ENCODE measurements at regions not wholly inside any gene's neighbourhood (a gene's known extent, or its start where the extent isn't known, plus 50 kb on each side); places are given as distances from the start of the nearest gene placed in this dataset.

DNA sequence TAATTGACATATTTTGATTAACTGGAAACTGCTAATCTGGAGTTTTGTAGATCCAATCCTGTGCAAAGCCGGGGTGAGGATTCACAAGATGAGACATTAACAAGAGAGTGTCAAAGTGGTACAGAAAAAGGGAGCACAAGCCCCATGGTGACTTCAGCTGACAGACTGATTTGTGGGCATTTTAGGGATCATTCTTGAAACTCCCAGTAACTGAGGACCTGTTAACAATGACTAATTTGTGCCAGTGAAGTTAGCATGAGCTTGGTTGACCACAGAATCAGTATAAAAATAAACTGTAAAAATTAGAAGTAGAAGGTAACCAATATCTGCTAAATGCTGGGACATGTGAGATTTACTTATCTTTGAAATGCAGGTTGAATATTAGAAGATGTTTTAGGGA lies 1578.3 kb downstream of the EFNA5 start:
- DNase-seq (ENCODE audit: low read depth, low spot score) (no peak), FAIRE-seq (no peak)
- ChIA-PET POLR2A (no interaction called here), CTCF (no interaction called here)
- no peak overlapping the region for H3K4me3 ChIP-seq (replicated peaks in 1 of 3; ENCODE audit: insufficient read depth in 1 of 3, low read depth in 1 of 3, low read length in 3 of 3)
- dilution Hi-C loops (cut with MboI; ENCODE audit: extremely low pct_ligation_motif_present, low sequenced_read_pairs) (no loop called here), intact Hi-C loops (cut with micrococcal nuclease) (no loop called here)
- no peak overlapping the region for H3K27ac ChIP-seq (ENCODE audit: insufficient read depth, low read depth, low read length)
- TF ChIP-seq, protein P1, sequence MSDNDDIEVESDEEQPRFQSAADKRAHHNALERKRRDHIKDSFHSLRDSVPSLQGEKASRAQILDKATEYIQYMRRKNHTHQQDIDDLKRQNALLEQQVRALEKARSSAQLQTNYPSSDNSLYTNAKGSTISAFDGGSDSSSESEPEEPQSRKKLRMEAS (IDR thresholded peaks at IDR 0.05; ENCODE audit: insufficient read depth, insufficient read length): no peak
- TF ChIP-seq JUN (IDR thresholded peaks at IDR 0.05; ENCODE audit: borderline replicate concordance, insufficient read depth, insufficient read length, low read depth) (no peak), POLR2A (IDR thresholded peaks at IDR 0.05; ENCODE audit: low read depth, low read length) (no peak), GATA2 (IDR thresholded peaks at IDR 0.05; ENCODE audit: insufficient read depth, insufficient read length, low read depth, low read length) (no peak), FOS (IDR thresholded peaks at IDR 0.05; ENCODE audit: borderline replicate concordance, insufficient read depth, low read length) (no peak), POLR2AphosphoS5 (IDR thresholded peaks at IDR 0.05; ENCODE audit: insufficient read depth, low read depth, low read length) (no peak), MYC (IDR thresholded peaks at IDR 0.05; ENCODE audit: low read depth, low read length) (no peak), CTCF (IDR thresholded peaks at IDR 0.05; ENCODE audit: extremely low read depth in 1 of 2, insufficient read depth in 1 of 2, low read depth in 1 of 2, low read length in 2 of 2) (no peak), EZH2 (IDR thresholded peaks at IDR 0.05; ENCODE audit: borderline replicate concordance, low read depth, low read length, severe bottlenecking) (no peak)
- no peak overlapping the region for H3K4me2 ChIP-seq (ENCODE audit: insufficient read depth, low read length)
- no peaks in the 10 kb centered on the region for H3K79me2 ChIP-seq (ENCODE audit: control insufficient read depth, insufficient read depth, low read length)
- H3K9ac ChIP-seq (replicated peaks; ENCODE audit: extremely low read depth, insufficient read depth, low read length): no peak overlapping the region
- peaks cover 4% of the 10 kb centered on the region for H3K4me1 ChIP-seq (ENCODE audit: control insufficient read depth, extremely low read depth, insufficient read depth, low read length)
- H3K9me1 ChIP-seq (replicated peaks; ENCODE audit: control insufficient read depth, extremely low read depth, insufficient read depth, low read length): no peaks in the 10 kb centered on the region
- H3K9me3 ChIP-seq (replicated peaks; ENCODE audit: control insufficient read depth, insufficient read depth, low read length): no peaks in the 10 kb centered on the region
- no peaks in the 10 kb centered on the region for H3K36me3 ChIP-seq (ENCODE audit: control insufficient read depth in 2 of 2, extremely low read depth in 1 of 2, insufficient read depth in 2 of 2, low read length in 2 of 2)
- no TSS peak for BruUV-seq (replicated peaks)
- H3K27me3 ChIP-seq (ENCODE audit: control insufficient read depth in 2 of 2, insufficient read depth in 2 of 2, low read length in 2 of 2): no peaks in the 10 kb centered on the region
- H2AFZ ChIP-seq (ENCODE audit: low read depth, low read length): no peak overlapping the region
- H4K20me1 ChIP-seq (replicated peaks; ENCODE audit: control insufficient read depth, extremely low read depth, insufficient read depth, low read length): no peaks in the 10 kb centered on the region

All from endothelial cell of umbilical vein (primary cell).